HEK293 (cell line): ENCODE measurements at regions not wholly inside any gene's neighbourhood (a gene's known extent, or its start where the extent isn't known, plus 50 kb on each side); places are given as distances from the start of the nearest gene placed in this dataset.

ENCODE experiments used
- CTCF ChIA-PET: fragments of 350-600 bp; formaldehyde crosslinking; extraction: SDS; loops from one replicate; lab custom pipeline; 2021; ENCODE audit warnings: antibody characterized with exemption; lab: Yijun Ruan, JAX
- POLR2A ChIA-PET: fragments of 300-600 bp; formaldehyde crosslinking; extraction: SDS; loops from one replicate; lab custom pipeline; 2020; ENCODE audit warnings: antibody characterized with exemption, inconsistent platforms; lab: Yijun Ruan, JAX
- H3K27ac ChIP-seq: fragments of 200-500 bp; sonication (Bioruptor generic); 2 replicates; pipeline ENCODE4 v1.5.1; 2014; ENCODE audit warnings: low read depth, low read length, control low read depth, inconsistent platforms; ENCODE audit errors: extremely low read depth
- H3K36me3 ChIP-seq, 2 experiments: fragments of 200-500 bp in 1 of 2; sonication (Bioruptor generic) in 1 of 2; 1 replicate in 1 of 2; 2 replicates in 1 of 2; pipeline ENCODE4 v1.5.1; 2014 to 2017; ENCODE audit warnings: inconsistent platforms in 2 of 2, low read length in 2 of 2; ENCODE audit not compliant: control insufficient read depth in 2 of 2, insufficient read depth in 1 of 2
- H3K4me1 ChIP-seq: fragments of 200-500 bp; sonication (Bioruptor generic); 2 replicates; pipeline ENCODE4 v1.5.1; 2014; ENCODE audit warnings: mild to moderate bottlenecking, low read length, inconsistent platforms; ENCODE audit not compliant: control insufficient read depth, insufficient read depth
- H3K4me3 ChIP-seq: 2 replicates; pipeline ENCODE4 v1.5.1; 2011; ENCODE audit warnings: low read depth, mild to moderate bottlenecking, control low read depth, low read length, moderate library complexity
- H3K9me3 ChIP-seq: fragments of 200-500 bp; sonication (Bioruptor generic); 2 replicates; pipeline ENCODE4 v1.5.1; 2014; ENCODE audit warnings: low read depth, low read length, inconsistent platforms; ENCODE audit not compliant: control insufficient read depth, insufficient read depth
- BCL11A ChIP-seq: fragments of 450-650 bp; formaldehyde crosslinking; IDR thresholded peaks from 2 replicates; pipeline ENCODE4 v1.5.1; 2016; ENCODE audit warnings: low read depth, missing biosample characterization, missing genetic modification characterization
- EGR2 ChIP-seq: fragments of 450-650 bp; formaldehyde crosslinking; IDR thresholded peaks from 2 replicates; pipeline ENCODE4 v1.5.1; 2016; ENCODE audit warnings: low read depth, missing biosample characterization, missing genetic modification characterization
- GLIS1 ChIP-seq: fragments of 450-650 bp; formaldehyde crosslinking; IDR thresholded peaks from 2 replicates; pipeline ENCODE4 v1.5.1; 2016; ENCODE audit warnings: missing biosample characterization, missing genetic modification characterization
- KLF10 ChIP-seq: fragments of 450-650 bp; IDR thresholded peaks from 2 replicates; pipeline ENCODE4 v1.5.1; 2018; ENCODE audit warnings: missing biosample characterization, mild to moderate bottlenecking, missing genetic modification characterization
- KLF8 ChIP-seq: fragments of 450-650 bp; formaldehyde crosslinking; IDR thresholded peaks from 2 replicates; pipeline ENCODE4 v1.5.1; 2016; ENCODE audit warnings: missing biosample characterization, missing genetic modification characterization
- KLF9 ChIP-seq: fragments of 450-650 bp; formaldehyde crosslinking; IDR thresholded peaks from 2 replicates; pipeline ENCODE4 v1.5.1; 2016; ENCODE audit warnings: missing biosample characterization, missing genetic modification characterization, low read depth
- OVOL3 ChIP-seq: fragments of 450-650 bp; formaldehyde crosslinking; IDR thresholded peaks from 2 replicates; pipeline ENCODE4 v1.5.1; 2016; ENCODE audit warnings: missing biosample characterization, missing genetic modification characterization
- SETDB1 ChIP-seq: IDR thresholded peaks from one replicate; pipeline ENCODE4 v1.6.1; 2017; ENCODE audit warnings: mild to moderate bottlenecking, low read length, moderate library complexity, mixed read lengths; ENCODE audit not compliant: insufficient read length
- SP7 ChIP-seq: fragments of 450-650 bp; formaldehyde crosslinking; IDR thresholded peaks from 2 replicates; pipeline ENCODE4 v1.5.1; 2016; ENCODE audit warnings: missing biosample characterization, missing genetic modification characterization
- ZBTB1 ChIP-seq: fragments of 450-650 bp; formaldehyde crosslinking; IDR thresholded peaks from 2 replicates; pipeline ENCODE4 v1.5.1; 2016; ENCODE audit warnings: missing biosample characterization, missing genetic modification characterization
- ZBTB17 ChIP-seq: fragments of 450-650 bp; formaldehyde crosslinking; IDR thresholded peaks from 2 replicates; pipeline ENCODE4 v1.5.1; 2016; ENCODE audit warnings: missing biosample characterization, missing genetic modification characterization
- ZBTB21 ChIP-seq: fragments of 450-650 bp; formaldehyde crosslinking; IDR thresholded peaks from 2 replicates; pipeline ENCODE4 v1.5.1; 2017; ENCODE audit warnings: missing biosample characterization, missing genetic modification characterization
- ZIC2 ChIP-seq: fragments of 450-650 bp; formaldehyde crosslinking; IDR thresholded peaks from 2 replicates; pipeline ENCODE4 v1.5.1; 2016; ENCODE audit warnings: missing biosample characterization, missing genetic modification characterization
- ZNF19 ChIP-seq: fragments of 450-650 bp; formaldehyde crosslinking; IDR thresholded peaks from 2 replicates; pipeline ENCODE4; 2016; ENCODE audit warnings: missing biosample characterization, missing genetic modification characterization, low read depth
- ZNF211 ChIP-seq: fragments of 450-650 bp; formaldehyde crosslinking; IDR thresholded peaks from 2 replicates; pipeline ENCODE4 v1.5.1; 2016; ENCODE audit warnings: low read depth, missing biosample characterization, missing genetic modification characterization
- ZNF354C ChIP-seq: fragments of 450-650 bp; formaldehyde crosslinking; IDR thresholded peaks from 2 replicates; pipeline ENCODE4 v1.5.1; 2016; ENCODE audit warnings: missing biosample characterization, missing genetic modification characterization, low read depth, borderline replicate concordance
- ZNF473 ChIP-seq: fragments of 450-650 bp; formaldehyde crosslinking; IDR thresholded peaks from 2 replicates; pipeline ENCODE4 v1.5.1; 2017; ENCODE audit warnings: missing biosample characterization, missing genetic modification characterization
- ZNF548 ChIP-seq: fragments of 450-650 bp; formaldehyde crosslinking; IDR thresholded peaks from 2 replicates; pipeline ENCODE4 v1.5.1; 2016; ENCODE audit warnings: missing biosample characterization, missing genetic modification characterization
- ZNF571 ChIP-seq: fragments of 450-650 bp; formaldehyde crosslinking; IDR thresholded peaks from 2 replicates; pipeline ENCODE4 v1.5.0; 2017; ENCODE audit warnings: missing biosample characterization, missing genetic modification characterization
- ZNF621 ChIP-seq: fragments of 450-650 bp; formaldehyde crosslinking; IDR thresholded peaks from 2 replicates; pipeline ENCODE4 v1.5.1; 2017; ENCODE audit warnings: missing biosample characterization, missing genetic modification characterization
- ZNF629 ChIP-seq: fragments of 450-650 bp; formaldehyde crosslinking; IDR thresholded peaks from 2 replicates; pipeline ENCODE4 v1.5.1; 2017; ENCODE audit warnings: missing biosample characterization, missing genetic modification characterization
- ZNF692 ChIP-seq: fragments of 450-650 bp; formaldehyde crosslinking; IDR thresholded peaks from 2 replicates; pipeline ENCODE4 v1.5.1; 2016; ENCODE audit warnings: missing biosample characterization, missing genetic modification characterization
- ZNF768 ChIP-seq: fragments of 450-650 bp; formaldehyde crosslinking; IDR thresholded peaks from 2 replicates; pipeline ENCODE4 v1.5.1; 2018; ENCODE audit warnings: missing biosample characterization, mild to moderate bottlenecking, missing genetic modification characterization
- TF ChIP-seq, protein P1 (sequence below): fragments of 450-650 bp; formaldehyde crosslinking; IDR thresholded peaks from 2 replicates; pipeline ENCODE4 v1.5.1; 2016; ENCODE audit warnings: missing biosample characterization, missing genetic modification characterization
- TF ChIP-seq, protein P2 (sequence below): fragments of 450-650 bp; formaldehyde crosslinking; IDR thresholded peaks from 2 replicates; pipeline ENCODE4 v1.5.1; 2016; ENCODE audit warnings: missing biosample characterization, missing genetic modification characterization
- TF ChIP-seq, protein P3 (sequence below): IDR thresholded peaks from 2 replicates; pipeline ENCODE4 v1.6.1; 2011; ENCODE audit warnings: mild to moderate bottlenecking, low read depth, low read length, borderline replicate concordance
- TF ChIP-seq, protein P4 (sequence below): fragments of 450-650 bp; formaldehyde crosslinking; IDR thresholded peaks from 2 replicates; pipeline ENCODE4 v1.5.1; 2016; ENCODE audit warnings: missing biosample characterization, missing genetic modification characterization, borderline replicate concordance
- TF ChIP-seq, protein P5 (sequence below): fragments of 450-650 bp; formaldehyde crosslinking; optimal IDR thresholded peaks from 2 replicates; pipeline ENCODE3; 2016; ENCODE audit warnings: missing biosample characterization, mild to moderate bottlenecking, missing genetic modification characterization

- no peak overlapping the region for H3K4me3 ChIP-seq
- no peaks in the 10 kb centered on the region for H3K36me3 ChIP-seq
- no peaks in the 10 kb centered on the region for H3K9me3 ChIP-seq
- no peak overlapping the region for H3K27ac ChIP-seq
- TF ChIP-seq ZNF571 (tag by site-specific recombination): no peak
- TF ChIP-seq, protein P1, sequence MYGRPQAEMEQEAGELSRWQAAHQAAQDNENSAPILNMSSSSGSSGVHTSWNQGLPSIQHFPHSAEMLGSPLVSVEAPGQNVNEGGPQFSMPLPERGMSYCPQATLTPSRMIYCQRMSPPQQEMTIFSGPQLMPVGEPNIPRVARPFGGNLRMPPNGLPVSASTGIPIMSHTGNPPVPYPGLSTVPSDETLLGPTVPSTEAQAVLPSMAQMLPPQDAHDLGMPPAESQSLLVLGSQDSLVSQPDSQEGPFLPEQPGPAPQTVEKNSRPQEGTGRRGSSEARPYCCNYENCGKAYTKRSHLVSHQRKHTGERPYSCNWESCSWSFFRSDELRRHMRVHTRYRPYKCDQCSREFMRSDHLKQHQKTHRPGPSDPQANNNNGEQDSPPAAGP (tag by site-specific recombination): no peak
- no peak for TF ChIP-seq ZBTB17
- TF ChIP-seq EGR2 (tag by site-specific recombination): no peak
- TF ChIP-seq BCL11A: no peak
- TF ChIP-seq, protein P2, sequence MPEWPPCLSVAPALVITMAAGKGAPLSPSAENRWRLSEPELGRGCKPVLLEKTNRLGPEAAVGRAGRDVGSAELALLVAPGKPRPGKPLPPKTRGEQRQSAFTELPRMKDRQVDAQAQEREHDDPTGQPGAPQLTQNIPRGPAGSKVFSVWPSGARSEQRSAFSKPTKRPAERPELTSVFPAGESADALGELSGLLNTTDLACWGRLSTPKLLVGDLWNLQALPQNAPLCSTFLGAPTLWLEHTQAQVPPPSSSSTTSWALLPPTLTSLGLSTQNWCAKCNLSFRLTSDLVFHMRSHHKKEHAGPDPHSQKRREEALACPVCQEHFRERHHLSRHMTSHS (tag by site-specific recombination): no peak
- TF ChIP-seq ZBTB21 (tag by site-specific recombination): no peak
- TF ChIP-seq ZNF19: no peak
- TF ChIP-seq ZNF211 (tag by site-specific recombination): no peak
- TF ChIP-seq OVOL3 (tag by site-specific recombination): no peak
- TF ChIP-seq, protein P3, sequence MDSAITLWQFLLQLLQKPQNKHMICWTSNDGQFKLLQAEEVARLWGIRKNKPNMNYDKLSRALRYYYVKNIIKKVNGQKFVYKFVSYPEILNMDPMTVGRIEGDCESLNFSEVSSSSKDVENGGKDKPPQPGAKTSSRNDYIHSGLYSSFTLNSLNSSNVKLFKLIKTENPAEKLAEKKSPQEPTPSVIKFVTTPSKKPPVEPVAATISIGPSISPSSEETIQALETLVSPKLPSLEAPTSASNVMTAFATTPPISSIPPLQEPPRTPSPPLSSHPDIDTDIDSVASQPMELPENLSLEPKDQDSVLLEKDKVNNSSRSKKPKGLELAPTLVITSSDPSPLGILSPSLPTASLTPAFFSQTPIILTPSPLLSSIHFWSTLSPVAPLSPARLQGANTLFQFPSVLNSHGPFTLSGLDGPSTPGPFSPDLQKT: no peak
- TF ChIP-seq ZNF768 (tag by site-specific recombination): no peak
- no peak for TF ChIP-seq ZNF473
- TF ChIP-seq SP7: no peak
- TF ChIP-seq ZBTB1 (tag by site-specific recombination): no peak
- no peak for TF ChIP-seq ZNF621 (tag by site-specific recombination)
- ChIA-PET CTCF (interaction anchor here (0.6 kb wide), 1 partner anchor 310 kb away, joined by 3 read pairs; no protein-coding TSS in a partner anchor), POLR2A (no interaction called here)
- no peaks in the 10 kb centered on the region for H3K4me1 ChIP-seq
These were observed 456.2 kb downstream of the TBL1XR1 start for GRCh38 chr3:176740906-176741663.

- no peaks in the 10 kb centered on the region for H3K36me3 ChIP-seq
- no peaks in the 10 kb centered on the region for H3K4me1 ChIP-seq
- H3K9me3 ChIP-seq: no peaks in the 10 kb centered on the region
- no peak overlapping the region for H3K27ac ChIP-seq
- POLR2A ChIA-PET: no interaction called here
- CTCF ChIA-PET: no interaction called here
- no peak overlapping the region for H3K4me3 ChIP-seq
- no peak for TF ChIP-seq KLF8
- no peak for TF ChIP-seq ZNF629
- TF ChIP-seq ZNF548: no peak
- TF ChIP-seq GLIS1 (tag by site-specific recombination): no peak
- TF ChIP-seq KLF9: no peak
- TF ChIP-seq ZNF354C (tag by site-specific recombination): no peak
- TF ChIP-seq, protein P4, sequence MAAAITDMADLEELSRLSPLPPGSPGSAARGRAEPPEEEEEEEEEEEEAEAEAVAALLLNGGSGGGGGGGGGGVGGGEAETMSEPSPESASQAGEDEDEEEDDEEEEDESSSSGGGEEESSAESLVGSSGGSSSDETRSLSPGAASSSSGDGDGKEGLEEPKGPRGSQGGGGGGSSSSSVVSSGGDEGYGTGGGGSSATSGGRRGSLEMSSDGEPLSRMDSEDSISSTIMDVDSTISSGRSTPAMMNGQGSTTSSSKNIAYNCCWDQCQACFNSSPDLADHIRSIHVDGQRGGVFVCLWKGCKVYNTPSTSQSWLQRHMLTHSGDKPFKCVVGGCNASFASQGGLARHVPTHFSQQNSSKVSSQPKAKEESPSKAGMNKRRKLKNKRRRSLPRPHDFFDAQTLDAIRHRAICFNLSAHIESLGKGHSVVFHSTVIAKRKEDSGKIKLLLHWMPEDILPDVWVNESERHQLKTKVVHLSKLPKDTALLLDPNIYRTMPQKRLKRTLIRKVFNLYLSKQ: no peak
- TF ChIP-seq, protein P5, sequence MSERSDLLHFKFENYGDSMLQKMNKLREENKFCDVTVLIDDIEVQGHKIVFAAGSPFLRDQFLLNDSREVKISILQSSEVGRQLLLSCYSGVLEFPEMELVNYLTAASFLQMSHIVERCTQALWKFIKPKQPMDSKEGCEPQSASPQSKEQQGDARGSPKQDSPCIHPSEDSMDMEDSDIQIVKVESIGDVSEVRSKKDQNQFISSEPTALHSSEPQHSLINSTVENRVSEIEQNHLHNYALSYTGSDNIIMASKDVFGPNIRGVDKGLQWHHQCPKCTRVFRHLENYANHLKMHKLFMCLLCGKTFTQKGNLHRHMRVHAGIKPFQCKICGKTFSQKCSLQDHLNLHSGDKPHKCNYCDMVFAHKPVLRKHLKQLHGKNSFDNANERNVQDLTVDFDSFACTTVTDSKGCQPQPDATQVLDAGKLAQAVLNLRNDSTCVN (tag by site-specific recombination): no peak
- TF ChIP-seq ZIC2 (tag by site-specific recombination): no peak
- no peak for TF ChIP-seq ZNF692
- no peak for TF ChIP-seq KLF10
- TF ChIP-seq SETDB1: no peak
These were observed 458.1 kb downstream of the TBL1XR1 start for GRCh38 chr3:176739159-176739558.
